Hematopoietic multipotent progenitor cell treated with erythropoietin and hydrocortisone succinate and interleukin-3 and kit ligand, for 8 days (in vitro differentiated cells): ENCODE measurements at regions not wholly inside any gene's neighbourhood (a gene's known extent, or its start where the extent isn't known, plus 50 kb on each side); places are given as distances from the start of the nearest gene placed in this dataset.
"Not testable (repeated sequence)": the region's sequence is repeated elsewhere in the genome, so short reads cannot be mapped to it uniquely, and the experiment has no call there.

Source experiments
- DNase-seq: peaks from one replicate; pipeline ENCODE4 v3.0.0-alpha.2; 2015

GRCh38 chr13:38415233-38415632 lies 65.6 kb downstream of the UFM1 start:
- DNase-seq: no peak

GRCh38 chr13:38417241-38417640 lies 67.6 kb downstream of the UFM1 start:
- no peak for DNase-seq

GRCh38 chr13:38417727-38418126 lies 68.1 kb downstream of the UFM1 start:
- DNase-seq: peak; percentile 39

GRCh38 chr13:38418286-38418685 lies 68.6 kb downstream of the UFM1 start:
- DNase-seq: no peak

- no peak for DNase-seq
Observed at GRCh38 chr13:38419312-38419873, 69.7 kb downstream of the UFM1 start.

DNA sequence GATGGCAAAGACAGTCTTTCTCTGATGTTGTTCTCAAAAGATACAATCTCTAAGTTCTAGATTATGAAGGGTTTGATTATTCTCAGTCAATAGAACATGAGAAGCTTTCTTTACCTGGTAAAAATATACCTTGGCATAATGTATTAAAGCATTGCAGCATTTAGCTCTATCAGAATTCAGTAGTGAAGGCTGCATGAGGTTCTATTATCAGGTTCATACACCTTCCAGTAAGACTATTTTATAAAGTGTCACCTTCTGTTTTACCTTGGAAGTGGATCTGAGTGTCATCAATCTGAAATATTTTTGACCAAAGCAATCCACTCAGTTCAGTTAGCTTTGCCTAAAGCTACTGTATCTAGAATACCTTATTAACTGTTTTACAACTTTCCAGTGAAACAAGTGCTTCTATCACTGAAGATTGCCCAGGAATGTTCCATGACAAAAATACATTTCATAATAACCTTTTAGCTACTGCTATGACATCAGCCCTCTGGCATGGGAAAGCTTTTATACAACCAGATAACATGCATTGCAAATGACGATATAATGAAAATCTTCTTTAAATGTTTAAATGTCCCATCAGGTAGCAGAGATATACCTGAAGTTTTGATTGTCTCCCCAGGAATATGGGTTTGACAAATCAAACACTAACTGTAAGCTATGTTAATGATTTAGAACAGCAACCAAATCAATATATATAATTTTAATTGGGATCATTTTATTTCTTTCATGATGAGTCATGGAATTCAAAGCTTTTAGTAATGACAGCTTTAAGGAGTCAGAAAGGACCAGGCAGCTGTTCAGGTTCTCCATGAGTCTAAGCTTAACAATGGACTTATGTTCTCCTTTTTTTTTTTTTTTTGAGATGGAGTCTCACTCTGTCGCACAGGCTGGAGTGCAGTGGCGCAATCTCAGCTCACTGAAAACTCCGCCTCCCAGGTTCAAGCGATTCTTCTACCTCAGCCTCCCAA lies 72.2 kb downstream of the UFM1 start:
- no peak for DNase-seq

GRCh38 chr13:38429916-38430315 lies 80.3 kb downstream of the UFM1 start:
- DNase-seq: no peak

DNA sequence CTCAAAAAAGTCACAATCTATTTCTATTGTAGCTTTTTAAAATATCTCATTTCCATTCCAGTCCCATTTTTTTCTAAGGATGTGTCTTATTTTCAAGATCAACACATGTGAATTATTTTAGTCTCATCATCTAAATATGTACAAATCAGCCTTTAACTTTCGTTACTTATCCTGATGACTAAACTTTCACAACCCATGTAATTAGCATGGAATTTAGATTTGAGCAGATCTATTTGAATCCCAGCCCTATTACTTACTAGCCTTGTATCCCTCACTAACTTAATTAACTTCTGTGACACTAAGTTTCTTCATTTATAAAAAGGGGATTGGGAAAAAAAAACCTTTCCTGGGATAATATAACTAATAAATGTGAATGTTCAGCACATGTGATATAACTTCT lies 81.1 kb downstream of the UFM1 start:
- DNase-seq: no peak

GRCh38 chr13:38440666-38441065 lies 91.0 kb downstream of the UFM1 start:
- DNase-seq: no peak

DNA sequence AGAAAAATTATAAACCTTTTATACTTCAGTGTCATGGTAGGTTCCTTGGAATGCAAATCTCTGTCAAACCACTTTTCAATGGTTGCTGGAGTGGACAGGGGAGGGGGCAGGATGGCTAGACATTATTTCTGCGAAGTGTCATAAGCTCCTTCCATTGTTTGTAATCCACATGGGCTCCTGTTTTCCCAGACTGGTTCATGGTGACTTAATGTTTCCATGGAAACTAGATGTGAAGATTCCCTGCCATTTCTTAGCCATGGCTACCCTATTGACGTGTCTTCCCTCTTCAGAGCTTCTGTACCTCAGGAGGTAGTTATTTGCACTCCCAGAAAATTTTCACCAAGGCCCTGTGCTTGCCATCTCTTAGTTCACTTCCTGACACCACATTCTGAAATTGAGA lies 95.3 kb downstream of the UFM1 start:
- no peak for DNase-seq

DNA sequence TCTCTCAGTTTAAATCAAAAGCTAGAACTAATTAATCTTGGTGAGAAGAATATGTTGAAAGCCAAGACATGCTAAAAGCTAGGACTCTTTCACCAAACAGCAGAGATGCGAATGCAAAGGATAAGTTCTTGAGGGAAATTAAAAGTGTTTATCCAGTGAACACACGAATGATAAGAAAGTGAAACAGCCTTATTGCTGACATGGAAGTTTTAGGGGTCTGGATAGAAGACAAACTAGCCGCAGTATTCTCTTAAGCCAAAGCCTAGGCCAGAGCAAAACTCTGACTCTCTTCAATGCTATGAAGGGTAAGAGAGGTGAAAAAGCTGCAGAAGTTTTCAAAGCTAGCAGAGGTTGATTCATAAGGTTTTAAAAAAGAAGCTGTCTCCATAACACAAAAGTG lies 103.0 kb downstream of the UFM1 start:
- no peak for DNase-seq

- no peak for DNase-seq
Observed at GRCh38 chr13:38462605-38463004, 113.0 kb downstream of the UFM1 start.

- DNase-seq: no peak
Observed at GRCh38 chr13:38463048-38463447, 113.4 kb downstream of the UFM1 start.

DNA sequence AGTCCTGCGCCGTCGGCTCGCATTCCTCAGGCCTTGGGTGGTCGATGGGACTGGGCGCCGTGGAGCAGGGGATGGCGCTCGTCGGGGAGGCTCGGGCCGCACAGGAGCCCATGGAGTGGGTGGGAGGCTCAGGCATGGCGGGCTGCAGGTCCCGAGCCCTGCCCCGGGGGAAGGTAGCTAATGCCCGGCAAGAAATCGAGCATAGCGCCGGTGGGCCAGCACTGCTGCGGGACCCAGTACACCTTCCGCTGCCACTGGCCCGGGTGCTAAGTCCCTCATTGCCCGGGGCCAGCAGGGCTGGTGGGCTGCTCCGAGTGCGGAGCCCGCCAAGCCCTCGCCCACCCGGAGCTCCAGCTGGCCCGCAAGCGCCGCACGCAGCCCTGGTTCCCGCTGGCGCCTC lies 122.8 kb downstream of the UFM1 start:
- not testable (repeated sequence) for DNase-seq

GRCh38 chr13:38473305-38473704 lies 123.7 kb downstream of the UFM1 start:
- no peak for DNase-seq

DNA sequence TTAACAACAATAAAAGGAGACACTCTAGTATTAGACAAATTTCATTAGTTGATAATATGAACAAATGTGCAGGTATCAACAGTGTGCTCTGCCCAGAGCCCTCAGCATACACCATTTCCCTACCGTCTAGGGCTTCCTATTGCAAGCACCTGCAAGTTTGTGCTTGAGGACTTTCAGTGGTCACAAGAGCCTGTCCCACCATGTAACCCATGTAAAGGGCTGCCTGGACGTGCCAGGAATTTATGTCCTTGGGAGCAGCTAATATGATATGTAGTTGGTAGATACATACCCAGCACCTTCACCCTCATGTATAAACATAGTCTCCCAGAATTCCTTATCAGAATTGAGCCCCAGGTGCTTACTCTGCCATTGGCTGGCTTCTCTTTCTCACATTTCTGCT lies 128.0 kb downstream of the UFM1 start:
- DNase-seq: no peak

DNA sequence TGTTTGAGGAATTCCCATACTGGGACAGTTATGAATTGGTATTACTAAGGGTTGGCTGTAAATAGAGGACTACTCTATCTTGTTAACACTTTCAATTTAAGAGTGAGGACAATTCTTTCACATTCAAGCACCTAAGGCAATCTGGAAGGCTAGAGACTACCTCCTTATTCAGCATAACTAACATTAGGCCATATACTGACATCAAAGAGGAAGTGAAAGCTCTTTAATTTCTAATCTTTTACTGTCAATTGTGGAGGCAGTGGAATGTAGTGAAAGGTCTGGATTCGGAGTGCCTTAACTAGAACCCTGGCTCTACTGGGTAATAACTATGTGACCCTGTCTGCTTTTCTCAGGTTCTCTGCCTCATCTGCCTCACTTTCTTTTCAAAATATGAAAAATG lies 134.0 kb downstream of the UFM1 start:
- no peak for DNase-seq

GRCh38 chr13:38490657-38491056 lies 141.0 kb downstream of the UFM1 start:
- DNase-seq: no peak

DNA sequence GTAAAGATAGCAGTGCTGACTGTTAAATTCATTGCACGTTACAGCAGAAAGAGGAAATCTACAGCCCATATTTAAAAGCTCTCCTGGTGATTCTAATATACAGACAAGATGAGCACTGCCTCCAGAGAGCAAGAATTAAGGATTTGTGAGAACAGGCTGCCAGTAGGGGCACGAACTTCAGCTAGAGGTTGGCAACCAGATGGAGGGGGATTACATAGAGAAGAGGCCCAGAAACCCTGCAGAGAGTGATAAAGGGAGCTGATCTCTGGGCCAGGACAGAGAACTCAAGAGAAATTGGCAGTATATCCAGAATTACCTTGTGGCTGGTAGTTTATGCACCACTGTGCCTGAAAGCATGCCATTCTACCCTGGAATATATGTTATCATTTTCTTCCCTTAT lies 144.8 kb downstream of the UFM1 start:
- no peak for DNase-seq

- no peak for DNase-seq
Observed at GRCh38 chr13:38496917-38497316, 147.3 kb downstream of the UFM1 start.

DNA sequence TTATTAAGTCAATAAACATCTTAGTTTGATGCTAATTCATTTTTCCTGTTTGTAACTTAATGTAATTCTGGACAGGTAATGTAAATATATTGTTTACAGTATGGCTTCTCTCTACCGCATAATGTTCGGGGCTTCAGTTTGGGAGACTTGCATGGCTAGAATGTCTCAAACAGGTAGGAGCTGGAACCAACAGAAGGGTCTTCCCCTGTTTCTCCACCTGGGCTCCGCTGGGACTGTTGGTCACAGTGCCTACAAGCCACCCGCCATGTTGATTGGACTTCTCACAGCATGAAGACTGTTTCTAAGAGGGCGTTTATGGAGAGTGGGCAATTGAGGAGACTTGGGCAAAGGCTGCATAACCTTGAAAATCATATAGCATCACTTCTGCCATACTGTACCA lies 148.6 kb downstream of the UFM1 start:
- no peak for DNase-seq

DNA sequence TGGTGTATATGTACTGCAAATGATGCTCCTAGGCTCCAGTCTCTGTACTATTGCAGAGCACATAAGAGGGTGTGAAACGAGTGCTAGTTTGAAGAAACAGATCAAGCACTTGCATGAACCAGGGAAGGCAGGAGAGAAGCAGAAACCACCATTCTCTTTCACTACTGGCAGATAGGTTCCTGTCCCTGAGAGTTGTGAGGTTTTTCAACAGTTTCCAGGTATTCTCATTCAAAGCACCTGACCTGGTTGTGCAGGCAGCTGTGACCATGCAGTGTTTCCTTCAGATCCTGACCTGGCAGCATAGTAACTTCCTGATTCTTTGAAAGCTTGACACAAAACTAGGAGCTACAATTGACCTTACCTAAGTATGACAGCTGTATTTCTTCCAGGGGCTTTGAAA lies 164.9 kb downstream of the UFM1 start:
- no peak for DNase-seq

DNA sequence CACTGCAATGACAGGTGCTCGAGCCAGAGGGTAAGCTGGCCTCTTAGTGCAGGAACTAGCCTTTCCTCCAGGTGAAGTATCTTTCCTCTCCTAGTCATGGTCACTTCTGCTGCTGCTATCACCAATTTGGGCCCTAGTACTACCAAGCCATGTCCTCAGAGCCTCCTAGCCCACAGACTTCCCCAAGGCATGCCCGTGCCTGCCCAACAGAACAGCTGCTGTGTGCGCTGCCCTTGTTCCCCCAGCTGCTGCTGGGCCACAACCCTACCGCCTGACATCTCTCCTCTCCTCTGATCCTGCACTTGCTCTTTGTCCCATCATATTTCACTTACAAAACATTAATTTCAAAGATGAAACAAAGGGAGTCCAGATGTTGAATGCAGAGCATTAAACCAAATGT lies 168.5 kb upstream of the FREM2 start:
- DNase-seq: no peak

DNA sequence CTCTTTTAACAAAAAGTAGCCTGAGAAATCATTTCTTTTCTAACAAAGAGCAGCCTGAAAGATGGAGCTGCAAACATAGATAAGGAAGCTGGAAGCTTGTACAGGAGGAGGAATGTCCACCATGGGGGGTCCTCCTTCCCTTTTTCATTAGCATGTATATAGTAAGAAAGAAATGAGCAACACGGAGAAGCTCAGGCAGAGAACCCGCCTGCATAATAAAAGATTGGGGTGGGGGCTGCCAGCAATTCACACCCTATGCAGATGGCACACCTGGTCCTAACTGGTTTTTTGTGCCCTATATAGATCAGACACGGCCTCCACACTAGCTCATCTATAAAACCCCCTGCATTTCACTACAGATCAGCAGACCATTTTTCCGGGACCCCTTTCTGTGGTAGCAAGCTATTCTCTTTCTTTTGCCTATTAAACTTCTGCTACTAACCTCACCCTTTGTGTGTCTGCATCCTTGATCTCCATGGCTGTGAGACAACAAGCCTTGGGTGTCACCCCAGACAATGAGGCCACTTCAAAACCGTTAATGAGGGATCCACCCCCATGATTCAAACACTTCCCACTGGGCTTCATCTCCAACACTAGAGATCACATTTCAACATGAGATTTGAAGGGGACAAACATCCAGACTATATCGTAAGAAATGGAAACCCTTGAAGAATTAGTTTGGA lies 167.5 kb upstream of the FREM2 start:
- DNase-seq: no peak
